ENCODE measurements at regions not wholly inside any gene's neighbourhood (a gene's known extent, or its start where the extent isn't known, plus 50 kb on each side); places are given as distances from the start of the nearest gene placed in this dataset.

DNA sequence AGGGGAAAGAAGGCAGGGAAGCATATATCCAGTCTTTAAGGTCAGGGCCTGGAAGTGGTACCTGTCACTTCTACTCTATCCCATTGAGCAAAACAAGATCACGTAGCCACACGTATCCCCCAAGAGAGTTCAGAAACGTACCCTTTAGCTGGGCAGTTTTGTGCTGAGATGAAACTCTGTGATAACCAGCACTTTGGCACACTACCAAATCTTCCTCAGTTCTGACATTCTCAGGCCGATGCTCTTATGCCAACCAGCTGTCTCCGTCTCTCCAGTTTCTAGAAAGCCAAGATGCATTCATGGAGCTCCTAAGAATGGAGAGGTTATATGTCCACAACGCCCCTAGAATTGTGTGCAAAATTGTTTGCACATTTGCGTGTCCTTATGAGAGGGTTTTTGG lies 176.6 kb upstream of the MSX2 start:
- no peaks in the 10 kb centered on the region for H3K36me3 Mint-ChIP-seq
- peaks cover 26% of the 10 kb centered on the region for H3K4me1 Mint-ChIP-seq (ENCODE audit: unreplicated experiment)
- no peak overlapping the region for H3K4me3 Mint-ChIP-seq
- DNase-seq (ENCODE audit: extremely low spot score, unreplicated experiment) = no peak
- H3K27me3 Mint-ChIP-seq = peaks cover 3% of the 10 kb centered on the region
- no peak overlapping the region for H3K27ac Mint-ChIP-seq
- no peaks in the 10 kb centered on the region for H3K9me3 Mint-ChIP-seq
- TF ChIP-seq, protein P1, sequence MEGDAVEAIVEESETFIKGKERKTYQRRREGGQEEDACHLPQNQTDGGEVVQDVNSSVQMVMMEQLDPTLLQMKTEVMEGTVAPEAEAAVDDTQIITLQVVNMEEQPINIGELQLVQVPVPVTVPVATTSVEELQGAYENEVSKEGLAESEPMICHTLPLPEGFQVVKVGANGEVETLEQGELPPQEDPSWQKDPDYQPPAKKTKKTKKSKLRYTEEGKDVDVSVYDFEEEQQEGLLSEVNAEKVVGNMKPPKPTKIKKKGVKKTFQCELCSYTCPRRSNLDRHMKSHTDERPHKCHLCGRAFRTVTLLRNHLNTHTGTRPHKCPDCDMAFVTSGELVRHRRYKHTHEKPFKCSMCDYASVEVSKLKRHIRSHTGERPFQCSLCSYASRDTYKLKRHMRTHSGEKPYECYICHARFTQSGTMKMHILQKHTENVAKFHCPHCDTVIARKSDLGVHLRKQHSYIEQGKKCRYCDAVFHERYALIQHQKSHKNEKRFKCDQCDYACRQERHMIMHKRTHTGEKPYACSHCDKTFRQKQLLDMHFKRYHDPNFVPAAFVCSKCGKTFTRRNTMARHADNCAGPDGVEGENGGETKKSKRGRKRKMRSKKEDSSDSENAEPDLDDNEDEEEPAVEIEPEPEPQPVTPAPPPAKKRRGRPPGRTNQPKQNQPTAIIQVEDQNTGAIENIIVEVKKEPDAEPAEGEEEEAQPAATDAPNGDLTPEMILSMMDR (conservative IDR thresholded peaks at IDR 0.05) = no peak

DNA sequence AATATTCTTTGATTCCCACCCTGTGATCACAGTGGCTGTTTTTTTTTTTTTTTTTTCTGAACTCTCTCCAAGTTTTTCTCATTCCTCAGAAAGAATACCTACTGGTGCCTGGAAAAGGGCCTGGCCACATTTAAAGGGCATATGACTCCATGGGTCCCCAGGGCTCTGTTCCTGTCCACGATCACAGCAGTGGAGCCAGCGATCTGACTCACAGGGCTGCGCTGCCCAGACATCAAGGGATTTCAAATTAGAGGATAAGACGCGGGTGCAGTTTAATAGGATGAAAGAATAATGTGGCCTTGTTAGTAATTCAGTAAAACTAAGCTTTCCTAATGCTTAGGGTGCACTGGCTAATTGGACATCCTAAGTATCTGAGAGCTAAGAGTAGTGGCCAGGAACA lies 175.1 kb upstream of the MSX2 start:
- H3K36me3 Mint-ChIP-seq = no peaks in the 10 kb centered on the region
- no peak overlapping the region for H3K27ac Mint-ChIP-seq
- no peak overlapping the region for H3K4me3 Mint-ChIP-seq
- no peaks in the 10 kb centered on the region for H3K9me3 Mint-ChIP-seq
- no peak for DNase-seq (ENCODE audit: extremely low spot score, unreplicated experiment)
- H3K4me1 Mint-ChIP-seq (ENCODE audit: unreplicated experiment) = peaks cover 22% of the 10 kb centered on the region
- peaks cover 3% of the 10 kb centered on the region for H3K27me3 Mint-ChIP-seq
- TF ChIP-seq, protein P1 (conservative IDR thresholded peaks at IDR 0.05) = no peak

DNA sequence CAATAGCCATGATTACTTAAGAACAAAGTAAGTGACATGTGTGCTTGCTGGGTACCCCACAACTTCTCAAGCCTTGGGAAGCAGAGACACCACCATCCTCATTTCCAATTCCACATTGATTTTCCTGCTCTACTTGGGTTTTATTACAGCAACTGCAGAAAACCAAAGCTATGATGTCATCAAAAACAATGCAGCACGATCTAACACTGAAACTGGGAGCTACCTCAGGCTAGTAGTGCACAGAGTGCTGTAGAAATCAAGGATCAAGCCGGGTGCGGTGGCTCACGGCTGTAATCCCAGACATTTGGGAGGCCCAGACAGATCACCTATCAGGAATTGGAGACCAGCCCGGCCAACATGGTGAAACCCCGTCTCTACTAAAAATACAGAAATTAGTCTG lies 174.4 kb upstream of the MSX2 start:
- TF ChIP-seq, protein P1 (conservative IDR thresholded peaks at IDR 0.05) = no peak
- Mint-ChIP-seq H3K4me1 (ENCODE audit: unreplicated experiment) (peaks cover 22% of the 10 kb centered on the region), H3K27me3 (peaks cover 3% of the 10 kb centered on the region), H3K36me3 (no peaks in the 10 kb centered on the region), H3K4me3 (no peak overlapping the region), H3K9me3 (no peaks in the 10 kb centered on the region), H3K27ac (no peak overlapping the region)
- no peak for DNase-seq (ENCODE audit: extremely low spot score, unreplicated experiment)

DNA sequence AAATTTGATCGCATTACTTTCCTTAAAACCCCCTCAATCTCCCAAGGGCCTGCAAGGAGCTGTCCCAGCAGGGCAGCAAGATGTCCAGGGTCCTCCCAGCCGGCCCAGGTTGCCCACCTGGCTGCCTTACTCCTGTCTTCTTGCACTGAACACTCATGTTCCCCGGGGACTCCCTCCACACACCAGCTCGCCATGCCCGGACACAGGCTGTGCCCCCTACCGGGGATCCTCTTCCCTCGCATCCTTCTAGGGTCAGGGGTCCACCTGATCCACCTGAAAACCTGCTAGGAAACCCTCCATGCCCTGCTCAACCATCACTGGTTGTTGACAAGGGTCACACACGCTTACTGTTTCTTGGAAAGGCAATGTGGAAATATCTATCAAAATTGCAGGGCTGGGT lies 172.0 kb upstream of the MSX2 start:
- peaks cover 3% of the 10 kb centered on the region for H3K27me3 Mint-ChIP-seq
- H3K9me3 Mint-ChIP-seq = no peaks in the 10 kb centered on the region
- no peaks in the 10 kb centered on the region for H3K36me3 Mint-ChIP-seq
- TF ChIP-seq, protein P1 (conservative IDR thresholded peaks at IDR 0.05) = no peak
- DNase-seq (ENCODE audit: extremely low spot score, unreplicated experiment) = no peak
- peaks cover 22% of the 10 kb centered on the region for H3K4me1 Mint-ChIP-seq (ENCODE audit: unreplicated experiment)
- H3K27ac Mint-ChIP-seq = no peak overlapping the region
- H3K4me3 Mint-ChIP-seq = no peak overlapping the region

DNA sequence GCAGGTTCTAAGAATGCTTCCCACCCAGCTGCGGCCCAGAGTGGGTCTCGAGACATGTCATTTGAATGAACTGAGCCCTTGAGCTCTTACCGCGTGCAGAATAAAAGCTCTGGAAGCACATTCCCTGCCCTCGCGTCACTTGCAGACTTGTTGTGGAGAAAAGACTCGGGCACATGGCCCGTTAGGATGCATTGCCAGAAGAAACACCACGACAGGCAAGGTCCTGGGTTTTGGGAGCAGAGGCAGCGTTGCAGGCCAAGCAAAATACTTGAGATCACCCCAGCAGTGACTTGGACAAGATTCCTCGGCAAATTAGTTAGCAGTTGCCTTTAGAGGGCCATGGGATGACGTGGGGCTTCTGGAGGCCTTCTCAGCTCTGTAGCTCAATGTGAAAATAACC lies 170.8 kb upstream of the MSX2 start:
- no peak overlapping the region for H3K27ac Mint-ChIP-seq
- no peak overlapping the region for H3K4me3 Mint-ChIP-seq
- H3K4me1 Mint-ChIP-seq (ENCODE audit: unreplicated experiment) = peaks cover 22% of the 10 kb centered on the region
- DNase-seq (ENCODE audit: extremely low spot score, unreplicated experiment) = no peak
- peaks cover 3% of the 10 kb centered on the region for H3K27me3 Mint-ChIP-seq
- no peaks in the 10 kb centered on the region for H3K9me3 Mint-ChIP-seq
- no peaks in the 10 kb centered on the region for H3K36me3 Mint-ChIP-seq
- TF ChIP-seq, protein P1 (conservative IDR thresholded peaks at IDR 0.05) = no peak

DNA sequence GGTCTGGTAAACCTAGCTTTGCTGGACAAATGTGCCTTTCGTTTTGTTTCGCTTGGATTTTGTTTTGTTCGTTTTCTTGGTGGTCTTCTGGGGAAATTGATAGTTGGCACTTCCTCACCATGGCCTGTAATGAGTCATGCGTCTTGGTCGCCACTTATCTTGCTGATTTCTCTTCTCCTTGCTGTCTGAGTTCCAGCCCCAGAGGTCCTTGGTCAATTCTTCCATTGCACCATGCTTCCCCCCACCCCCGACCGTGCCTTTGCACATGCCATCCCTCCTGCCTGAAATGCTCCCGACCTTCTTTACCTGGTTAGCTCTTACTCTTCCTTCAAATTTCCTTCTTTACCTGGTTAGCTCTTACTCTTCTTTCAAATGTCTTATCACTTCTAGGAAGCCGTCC lies 168.7 kb upstream of the MSX2 start:
- Mint-ChIP-seq H3K4me3 (no peak overlapping the region), H3K36me3 (no peaks in the 10 kb centered on the region), H3K9me3 (no peaks in the 10 kb centered on the region), H3K4me1 (ENCODE audit: unreplicated experiment) (peaks cover 19% of the 10 kb centered on the region), H3K27ac (no peak overlapping the region), H3K27me3 (peaks cover 7% of the 10 kb centered on the region)
- TF ChIP-seq, protein P1 (conservative IDR thresholded peaks at IDR 0.05) = no peak
- no peak for DNase-seq (ENCODE audit: extremely low spot score, unreplicated experiment)
